ENCODE measurements at regions not wholly inside any gene's neighbourhood (a gene's known extent, or its start where the extent isn't known, plus 50 kb on each side); places are given as distances from the start of the nearest gene placed in this dataset.

GRCh38 chr2:235146871-235147565, 195.2 kb downstream of the SH3BP4 start:
- no peak for TF ChIP-seq CTCF (IDR thresholded peaks at IDR 0.05)
- TF ChIP-seq POLR2AphosphoS5 (IDR thresholded peaks at IDR 0.05), result no peak
- TF ChIP-seq POLR2A (IDR thresholded peaks at IDR 0.05), result no peak

Data from breast epithelium (tissue), 3 donors.